ENCODE measurements at regions not wholly inside any gene's neighbourhood (a gene's known extent, or its start where the extent isn't known, plus 50 kb on each side); places are given as distances from the start of the nearest gene placed in this dataset.
"Not testable (repeated sequence)": the region's sequence is repeated elsewhere in the genome, so short reads cannot be mapped to it uniquely, and the experiment has no call there.

DNA sequence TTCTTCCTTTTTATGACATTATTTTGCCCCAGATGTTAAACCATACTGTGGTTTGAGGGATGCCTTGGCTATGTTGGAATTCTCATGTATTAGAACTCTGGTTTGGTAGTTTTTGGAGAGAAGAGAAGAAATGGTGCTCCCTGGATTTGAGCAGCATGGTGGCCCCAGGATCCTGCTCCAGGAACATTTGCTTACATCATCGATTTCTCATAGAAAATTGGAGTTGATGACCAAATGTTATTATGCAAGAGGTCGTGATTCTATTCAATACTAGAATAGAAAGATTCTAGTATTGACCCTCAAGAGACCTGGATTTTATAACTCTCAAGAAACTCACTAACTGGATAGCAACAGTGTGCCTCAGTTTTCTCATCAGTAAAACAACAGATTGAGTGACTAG is 77.5 kb upstream of the GNAQ start:
- no peak overlapping the region for H3K27ac ChIP-seq (replicated peaks; ENCODE audit: low read length)
- no peak overlapping the region for H2BK5ac ChIP-seq (ENCODE audit: low read length)
- no peak overlapping the region for H3K9ac ChIP-seq (ENCODE audit: low read depth, low read length, poor library complexity)
- H3K18ac ChIP-seq (ENCODE audit: low read length), result no peak overlapping the region
- no CpG with 5 or more reads among the region's 2 CpGs for WGBS, 2 donors (ENCODE audit: extremely low coverage in 2 of 2, insufficient read length in 2 of 2, insufficient replicate concordance in 1 of 2)
- no peaks in the 10 kb centered on the region for H3K27me3 ChIP-seq (ENCODE audit: control insufficient read depth in 3 of 3, insufficient read depth in 3 of 3, low read depth in 1 of 3, low read length in 3 of 3)
- H2AFZ ChIP-seq (ENCODE audit: low read length), result no peak overlapping the region
- no peak for DNase-seq (ENCODE audit: low spot score)
- no peak overlapping the region for H4K91ac ChIP-seq (ENCODE audit: low read depth, low read length, poor library complexity)
- H3K4me2 ChIP-seq (ENCODE audit: insufficient read depth, low read length, poor library complexity, severe bottlenecking), result no peak overlapping the region
- no peak overlapping the region for H3K23ac ChIP-seq (ENCODE audit: low read depth, low read length, poor library complexity)
- H3K4ac ChIP-seq (ENCODE audit: low read length), result no peak overlapping the region
- no peak overlapping the region for H3K14ac ChIP-seq (ENCODE audit: low read length)
- H4K8ac ChIP-seq (ENCODE audit: low read depth, low read length), result no peak overlapping the region
- H3K79me1 ChIP-seq (ENCODE audit: low read depth, low read length), result no peaks in the 10 kb centered on the region
- H3K36me3 ChIP-seq (replicated peaks in 1 of 2; ENCODE audit: control insufficient read depth in 2 of 2, insufficient read depth in 2 of 2, low read length in 2 of 2), result no peaks in the 10 kb centered on the region
- no peak overlapping the region for H2BK15ac ChIP-seq (ENCODE audit: low read length)
- no peak overlapping the region for H2BK120ac ChIP-seq (ENCODE audit: low read depth, low read length)
- H3K9me3 ChIP-seq (replicated peaks in 1 of 2; ENCODE audit: control insufficient read depth in 2 of 2, insufficient read depth in 1 of 2, low read depth in 1 of 2, low read length in 2 of 2), result no peaks in the 10 kb centered on the region
- H3K4me1 ChIP-seq (ENCODE audit: control insufficient read depth in 2 of 2, insufficient read depth in 1 of 2, low read depth in 1 of 2, low read length in 2 of 2), result no peaks in the 10 kb centered on the region
- H2AK5ac ChIP-seq (ENCODE audit: low read depth, low read length), result no peak overlapping the region
- H2BK12ac ChIP-seq (ENCODE audit: low read length), result no peak overlapping the region
- no peak overlapping the region for H3K4me3 ChIP-seq (ENCODE audit: low read length in 2 of 2)

DNA sequence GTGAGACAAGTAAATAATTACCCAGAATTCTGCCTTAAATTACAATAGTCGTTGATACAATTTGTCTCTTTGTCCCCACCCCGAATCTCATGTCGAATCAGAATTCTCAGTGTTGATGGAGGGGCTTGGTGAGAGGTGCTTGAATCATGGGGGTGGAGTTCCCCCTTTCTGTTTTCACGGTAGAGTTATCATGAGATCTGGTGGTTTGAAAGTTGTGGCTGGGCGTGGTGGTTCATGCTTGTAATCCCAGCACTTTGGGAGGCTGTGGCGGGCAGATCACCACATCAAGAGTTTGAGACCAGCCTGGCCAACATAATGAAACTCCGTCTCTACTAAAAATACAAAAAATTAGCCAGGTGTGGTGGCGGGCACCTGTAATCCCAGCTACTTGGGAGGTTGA is 75.0 kb upstream of the GNAQ start:
- not testable (repeated sequence) for H3K4me3 ChIP-seq (ENCODE audit: low read length in 2 of 2); H2BK5ac ChIP-seq (ENCODE audit: low read length); H3K27ac ChIP-seq (replicated peaks; ENCODE audit: low read length); H3K27me3 ChIP-seq (ENCODE audit: control insufficient read depth in 3 of 3, insufficient read depth in 3 of 3, low read depth in 1 of 3, low read length in 3 of 3); H3K18ac ChIP-seq (ENCODE audit: low read length); H3K9ac ChIP-seq (ENCODE audit: low read depth, low read length, poor library complexity); H2BK15ac ChIP-seq (ENCODE audit: low read length); H2AFZ ChIP-seq (ENCODE audit: low read length); DNase-seq (ENCODE audit: low spot score); H3K9me3 ChIP-seq (replicated peaks in 1 of 2; ENCODE audit: control insufficient read depth in 2 of 2, insufficient read depth in 1 of 2, low read depth in 1 of 2, low read length in 2 of 2); H3K79me1 ChIP-seq (ENCODE audit: low read depth, low read length); H3K14ac ChIP-seq (ENCODE audit: low read length); H3K36me3 ChIP-seq (replicated peaks in 1 of 2; ENCODE audit: control insufficient read depth in 2 of 2, insufficient read depth in 2 of 2, low read length in 2 of 2); H2AK5ac ChIP-seq (ENCODE audit: low read depth, low read length); H4K8ac ChIP-seq (ENCODE audit: low read depth, low read length); H3K23ac ChIP-seq (ENCODE audit: low read depth, low read length, poor library complexity); H3K4me2 ChIP-seq (ENCODE audit: insufficient read depth, low read length, poor library complexity, severe bottlenecking); H3K4ac ChIP-seq (ENCODE audit: low read length); H4K91ac ChIP-seq (ENCODE audit: low read depth, low read length, poor library complexity); H3K4me1 ChIP-seq (ENCODE audit: control insufficient read depth in 2 of 2, insufficient read depth in 1 of 2, low read depth in 1 of 2, low read length in 2 of 2); H2BK120ac ChIP-seq (ENCODE audit: low read depth, low read length); H2BK12ac ChIP-seq (ENCODE audit: low read length)
- no CpG with 5 or more reads among the region's 8 CpGs for WGBS, 2 donors (ENCODE audit: extremely low coverage in 2 of 2, insufficient read length in 2 of 2, insufficient replicate concordance in 1 of 2)

DNA sequence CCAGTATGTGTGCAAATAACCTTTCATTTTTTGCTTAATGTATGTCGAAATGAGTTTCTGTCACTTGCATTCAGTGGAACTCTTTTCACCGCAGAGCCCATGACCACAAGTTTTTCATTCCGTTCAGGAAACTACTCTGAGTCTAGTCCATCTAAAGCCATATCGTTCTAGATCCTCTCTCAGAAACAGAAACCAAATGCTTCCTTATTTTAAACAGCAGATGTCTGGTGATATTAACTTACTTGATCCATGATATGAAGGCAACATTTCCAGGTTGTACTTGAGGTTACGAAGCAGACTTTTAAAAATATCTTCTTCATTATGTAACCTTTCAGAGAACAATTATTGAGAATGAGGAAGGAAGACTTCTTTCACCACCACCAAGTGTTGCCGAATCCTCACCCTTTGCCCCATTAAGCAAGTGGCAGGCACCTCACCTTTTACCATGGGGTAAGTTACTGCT is 72.4 kb upstream of the GNAQ start:
- Histone ChIP-seq H3K27ac (replicated peaks; ENCODE audit: low read length) (no peak overlapping the region), H3K4me3 (ENCODE audit: low read length in 2 of 2) (no peak overlapping the region), H3K79me1 (ENCODE audit: low read depth, low read length) (no peaks in the 10 kb centered on the region), H3K9me3 (replicated peaks in 1 of 2; ENCODE audit: control insufficient read depth in 2 of 2, insufficient read depth in 1 of 2, low read depth in 1 of 2, low read length in 2 of 2) (peaks cover 0 to 3% of the 10 kb centered on the region in 2 donors), H2AK5ac (ENCODE audit: low read depth, low read length) (no peak overlapping the region), H3K4me1 (ENCODE audit: control insufficient read depth in 2 of 2, insufficient read depth in 1 of 2, low read depth in 1 of 2, low read length in 2 of 2) (no peaks in the 10 kb centered on the region), H2BK15ac (ENCODE audit: low read length) (no peak overlapping the region), H4K91ac (ENCODE audit: low read depth, low read length, poor library complexity) (no peak overlapping the region), H3K9ac (ENCODE audit: low read depth, low read length, poor library complexity) (no peak overlapping the region), H3K36me3 (replicated peaks in 1 of 2; ENCODE audit: control insufficient read depth in 2 of 2, insufficient read depth in 2 of 2, low read length in 2 of 2) (no peaks in the 10 kb centered on the region), H2AFZ (ENCODE audit: low read length) (no peak overlapping the region), H3K27me3 (ENCODE audit: control insufficient read depth in 3 of 3, insufficient read depth in 3 of 3, low read depth in 1 of 3, low read length in 3 of 3) (no peaks in the 10 kb centered on the region), H3K23ac (ENCODE audit: low read depth, low read length, poor library complexity) (no peak overlapping the region), H3K4me2 (ENCODE audit: insufficient read depth, low read length, poor library complexity, severe bottlenecking) (no peak overlapping the region), H2BK12ac (ENCODE audit: low read length) (no peak overlapping the region), H2BK120ac (ENCODE audit: low read depth, low read length) (no peak overlapping the region), H4K8ac (ENCODE audit: low read depth, low read length) (no peak overlapping the region), H3K4ac (ENCODE audit: low read length) (no peak overlapping the region), H3K14ac (ENCODE audit: low read length) (no peak overlapping the region), H2BK5ac (ENCODE audit: low read length) (no peak overlapping the region), H3K18ac (ENCODE audit: low read length) (no peak overlapping the region)
- DNase-seq (ENCODE audit: low spot score), result no peak
- no CpG with 5 or more reads among the region's 6 CpGs for WGBS, 2 donors (ENCODE audit: extremely low coverage in 2 of 2, insufficient read length in 2 of 2, insufficient replicate concordance in 1 of 2)

DNA sequence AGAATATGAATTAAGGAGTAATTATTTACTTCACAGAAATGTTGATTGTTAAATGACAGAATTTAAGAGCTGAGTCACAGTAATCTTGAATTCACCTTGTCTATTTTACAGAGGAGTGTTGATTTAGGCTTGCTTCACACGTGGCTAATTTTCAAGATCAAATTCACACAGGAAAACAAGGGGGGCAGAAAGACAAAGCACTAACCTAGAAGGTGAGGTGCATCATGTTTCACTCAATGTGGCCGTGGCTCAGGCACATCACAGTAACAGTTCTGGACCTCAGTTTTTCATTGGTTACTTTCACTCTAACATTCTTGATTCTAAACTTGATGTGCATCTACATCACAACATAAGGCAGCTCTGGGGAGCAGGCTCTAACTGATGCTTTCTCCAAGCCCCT is 69.6 kb upstream of the GNAQ start:
- no peak for DNase-seq (ENCODE audit: low spot score)
- no peak overlapping the region for H2BK120ac ChIP-seq (ENCODE audit: low read depth, low read length)
- H3K4me3 ChIP-seq (ENCODE audit: low read length in 2 of 2), result no peak overlapping the region
- no peak overlapping the region for H4K91ac ChIP-seq (ENCODE audit: low read depth, low read length, poor library complexity)
- no peak overlapping the region for H2BK5ac ChIP-seq (ENCODE audit: low read length)
- H3K4me2 ChIP-seq (ENCODE audit: insufficient read depth, low read length, poor library complexity, severe bottlenecking), result no peak overlapping the region
- H3K9me3 ChIP-seq (replicated peaks in 1 of 2; ENCODE audit: control insufficient read depth in 2 of 2, insufficient read depth in 1 of 2, low read depth in 1 of 2, low read length in 2 of 2), result peaks cover 0 to 3% of the 10 kb centered on the region in 2 donors
- H3K14ac ChIP-seq (ENCODE audit: low read length), result no peak overlapping the region
- WGBS, 2 donors (ENCODE audit: extremely low coverage in 2 of 2, insufficient read length in 2 of 2, insufficient replicate concordance in 1 of 2), result no CpG with 5 or more reads among the region's 2 CpGs
- no peak overlapping the region for H4K8ac ChIP-seq (ENCODE audit: low read depth, low read length)
- no peak overlapping the region for H3K27ac ChIP-seq (replicated peaks; ENCODE audit: low read length)
- H3K23ac ChIP-seq (ENCODE audit: low read depth, low read length, poor library complexity), result no peak overlapping the region
- H3K9ac ChIP-seq (ENCODE audit: low read depth, low read length, poor library complexity), result no peak overlapping the region
- no peaks in the 10 kb centered on the region for H3K79me1 ChIP-seq (ENCODE audit: low read depth, low read length)
- H2AK5ac ChIP-seq (ENCODE audit: low read depth, low read length), result no peak overlapping the region
- H3K4ac ChIP-seq (ENCODE audit: low read length), result no peak overlapping the region
- no peaks in the 10 kb centered on the region for H3K36me3 ChIP-seq (replicated peaks in 1 of 2; ENCODE audit: control insufficient read depth in 2 of 2, insufficient read depth in 2 of 2, low read length in 2 of 2)
- no peak overlapping the region for H3K18ac ChIP-seq (ENCODE audit: low read length)
- no peak overlapping the region for H2BK15ac ChIP-seq (ENCODE audit: low read length)
- H3K27me3 ChIP-seq (ENCODE audit: control insufficient read depth in 3 of 3, insufficient read depth in 3 of 3, low read depth in 1 of 3, low read length in 3 of 3), result peaks cover 0 to 6% (median 0%) of the 10 kb centered on the region in 3 experiments
- peaks cover 0 to 2% of the 10 kb centered on the region in 2 donors for H3K4me1 ChIP-seq (ENCODE audit: control insufficient read depth in 2 of 2, insufficient read depth in 1 of 2, low read depth in 1 of 2, low read length in 2 of 2)
- no peak overlapping the region for H2BK12ac ChIP-seq (ENCODE audit: low read length)
- no peak overlapping the region for H2AFZ ChIP-seq (ENCODE audit: low read length)

All from neuronal stem cell (in vitro differentiated cells).